ENCODE measurements at regions not wholly inside any gene's neighbourhood (a gene's known extent, or its start where the extent isn't known, plus 50 kb on each side); places are given as distances from the start of the nearest gene placed in this dataset.

DNA sequence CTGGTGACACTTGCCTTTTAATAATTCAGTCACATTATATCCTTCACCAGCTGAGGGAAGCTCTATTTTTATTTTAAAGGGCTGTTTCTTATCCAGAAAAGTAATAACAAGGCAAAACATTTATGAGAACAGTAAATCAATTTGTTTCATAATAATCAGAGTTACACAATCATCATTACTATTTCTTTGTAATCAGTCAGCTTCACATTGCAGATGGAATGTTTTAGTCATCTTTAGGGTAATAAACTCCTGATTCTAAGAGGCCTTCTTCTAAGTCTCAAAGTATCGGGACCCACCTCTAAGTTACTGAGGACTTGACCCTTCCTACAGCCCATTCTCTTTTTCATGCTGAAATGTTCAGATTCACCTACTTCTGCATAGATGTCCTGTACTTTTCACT is 298.3 kb upstream of the TGFBR2 start:
- no peaks in the 10 kb centered on the region for H3K27me3 Mint-ChIP-seq (ENCODE audit: low read depth)
- no peak overlapping the region for H3K4me3 Mint-ChIP-seq
- no peak overlapping the region for H3K27ac Mint-ChIP-seq
- TF ChIP-seq, protein P1, sequence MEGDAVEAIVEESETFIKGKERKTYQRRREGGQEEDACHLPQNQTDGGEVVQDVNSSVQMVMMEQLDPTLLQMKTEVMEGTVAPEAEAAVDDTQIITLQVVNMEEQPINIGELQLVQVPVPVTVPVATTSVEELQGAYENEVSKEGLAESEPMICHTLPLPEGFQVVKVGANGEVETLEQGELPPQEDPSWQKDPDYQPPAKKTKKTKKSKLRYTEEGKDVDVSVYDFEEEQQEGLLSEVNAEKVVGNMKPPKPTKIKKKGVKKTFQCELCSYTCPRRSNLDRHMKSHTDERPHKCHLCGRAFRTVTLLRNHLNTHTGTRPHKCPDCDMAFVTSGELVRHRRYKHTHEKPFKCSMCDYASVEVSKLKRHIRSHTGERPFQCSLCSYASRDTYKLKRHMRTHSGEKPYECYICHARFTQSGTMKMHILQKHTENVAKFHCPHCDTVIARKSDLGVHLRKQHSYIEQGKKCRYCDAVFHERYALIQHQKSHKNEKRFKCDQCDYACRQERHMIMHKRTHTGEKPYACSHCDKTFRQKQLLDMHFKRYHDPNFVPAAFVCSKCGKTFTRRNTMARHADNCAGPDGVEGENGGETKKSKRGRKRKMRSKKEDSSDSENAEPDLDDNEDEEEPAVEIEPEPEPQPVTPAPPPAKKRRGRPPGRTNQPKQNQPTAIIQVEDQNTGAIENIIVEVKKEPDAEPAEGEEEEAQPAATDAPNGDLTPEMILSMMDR (IDR thresholded peaks at IDR 0.05; ENCODE audit: unreplicated experiment) = no peak
- H3K9me3 Mint-ChIP-seq = peaks cover 27% of the 10 kb centered on the region
- H3K36me3 Mint-ChIP-seq = peaks cover 4% of the 10 kb centered on the region
- H3K4me1 Mint-ChIP-seq = no peaks in the 10 kb centered on the region
- DNase-seq (ENCODE audit: low spot score in 2 of 2, unreplicated experiment in 2 of 2) = no peak

DNA sequence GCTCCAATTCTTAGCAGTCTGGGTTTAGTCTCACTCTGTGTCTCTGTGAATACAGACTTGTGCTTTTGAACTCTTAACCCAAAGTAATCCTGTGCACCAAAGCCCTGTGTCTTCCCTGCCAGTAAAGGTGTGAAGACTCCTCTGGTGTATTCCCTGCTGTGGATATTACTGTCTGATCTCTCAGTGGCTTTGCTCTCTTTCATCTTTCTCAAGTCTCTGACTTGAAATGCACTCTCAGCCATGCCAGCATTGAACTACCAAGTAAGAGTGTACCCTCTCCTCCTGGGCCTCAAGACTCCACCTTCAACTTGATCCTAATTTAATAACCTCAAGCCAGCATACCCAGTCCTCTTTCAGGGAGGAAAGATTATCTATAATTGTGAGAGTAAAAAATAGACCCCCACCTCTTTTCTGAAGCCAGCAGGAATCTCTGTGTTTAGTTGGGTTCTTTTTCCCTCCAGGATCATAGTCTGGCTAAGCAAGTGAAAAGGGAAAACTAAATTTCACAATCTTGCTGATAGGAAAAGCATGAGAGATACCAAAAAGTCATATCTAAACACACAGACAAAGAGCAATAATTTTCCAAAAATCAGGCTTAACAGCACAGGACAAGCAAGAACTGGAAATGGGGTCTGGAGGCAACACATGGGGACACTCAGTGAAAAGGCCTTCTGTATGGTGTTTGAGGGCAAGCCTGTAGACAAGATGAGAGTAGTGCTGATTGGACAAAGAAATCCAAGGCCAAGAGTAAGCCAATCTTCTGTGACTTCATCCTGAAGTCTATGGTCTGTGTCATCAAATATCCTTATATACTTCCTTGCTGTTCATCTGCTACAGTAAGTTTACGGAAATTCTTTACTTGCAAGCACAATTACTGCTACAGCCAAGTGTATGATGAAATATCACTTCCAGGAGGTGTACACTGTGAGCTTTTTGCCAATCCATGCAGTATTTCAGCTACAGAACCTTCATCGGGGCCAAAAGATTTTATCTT is 296.1 kb upstream of the TGFBR2 start:
- Mint-ChIP-seq H3K27ac (no peak overlapping the region), H3K27me3 (ENCODE audit: low read depth) (no peaks in the 10 kb centered on the region), H3K4me1 (peaks cover 9% of the 10 kb centered on the region), H3K9me3 (peaks cover 21% of the 10 kb centered on the region), H3K4me3 (no peak overlapping the region), H3K36me3 (no peaks in the 10 kb centered on the region)
- TF ChIP-seq, protein P1 (IDR thresholded peaks at IDR 0.05; ENCODE audit: unreplicated experiment) = no peak
- DNase-seq (ENCODE audit: low spot score in 2 of 2, unreplicated experiment in 2 of 2) = no peak

DNA sequence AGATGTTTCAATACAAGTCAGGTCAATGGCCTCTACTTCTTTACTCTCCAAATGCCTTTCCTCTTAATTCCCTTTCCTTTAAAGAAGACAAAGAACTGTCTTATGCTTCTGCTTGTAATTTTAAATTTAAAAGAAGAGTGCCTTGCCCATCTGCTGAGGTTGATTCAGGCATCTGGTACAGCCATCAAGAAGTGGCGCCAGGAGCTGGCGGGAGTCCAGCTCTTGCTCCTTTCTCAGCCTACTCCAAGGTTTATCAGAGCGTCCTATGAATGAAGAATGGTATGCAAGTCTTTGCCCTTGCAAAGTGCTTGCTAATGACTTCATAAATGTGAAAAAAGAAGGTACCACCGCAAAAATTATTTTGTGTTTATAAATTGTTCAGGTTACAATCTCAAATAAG is 294.6 kb upstream of the TGFBR2 start:
- Mint-ChIP-seq H3K36me3 (no peaks in the 10 kb centered on the region), H3K27ac (no peak overlapping the region), H3K9me3 (peaks cover 11% of the 10 kb centered on the region), H3K4me1 (peaks cover 12% of the 10 kb centered on the region), H3K4me3 (no peak overlapping the region), H3K27me3 (ENCODE audit: low read depth) (no peaks in the 10 kb centered on the region)
- TF ChIP-seq, protein P1 (IDR thresholded peaks at IDR 0.05; ENCODE audit: unreplicated experiment) = no peak
- no peak for DNase-seq (ENCODE audit: low spot score in 2 of 2, unreplicated experiment in 2 of 2)

DNA sequence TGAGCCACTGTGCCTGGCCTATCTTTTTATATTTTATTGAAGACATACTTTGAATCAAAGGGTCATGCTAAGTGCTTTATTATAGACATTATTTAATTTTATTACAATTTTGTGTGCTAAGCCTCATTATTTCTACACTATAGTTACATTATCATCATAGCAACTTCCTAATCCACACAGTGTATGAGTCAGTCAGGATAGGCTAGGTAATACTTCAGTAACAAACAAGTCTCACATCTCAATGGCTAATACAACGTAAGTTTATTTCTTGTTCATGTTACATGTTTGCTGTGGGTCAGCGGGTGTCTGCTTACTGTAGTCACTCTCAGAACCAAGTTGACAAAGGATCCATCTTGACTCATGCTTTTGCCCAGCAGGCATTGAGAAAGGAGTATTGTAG is 292.6 kb upstream of the TGFBR2 start:
- peaks cover 12% of the 10 kb centered on the region for H3K4me1 Mint-ChIP-seq
- H3K27me3 Mint-ChIP-seq (ENCODE audit: low read depth) = no peaks in the 10 kb centered on the region
- DNase-seq (ENCODE audit: low spot score in 2 of 2, unreplicated experiment in 2 of 2) = no peak
- H3K27ac Mint-ChIP-seq = no peak overlapping the region
- peaks cover 9% of the 10 kb centered on the region for H3K9me3 Mint-ChIP-seq
- no peak overlapping the region for H3K4me3 Mint-ChIP-seq
- TF ChIP-seq, protein P1 (IDR thresholded peaks at IDR 0.05; ENCODE audit: unreplicated experiment) = no peak
- no peaks in the 10 kb centered on the region for H3K36me3 Mint-ChIP-seq

DNA sequence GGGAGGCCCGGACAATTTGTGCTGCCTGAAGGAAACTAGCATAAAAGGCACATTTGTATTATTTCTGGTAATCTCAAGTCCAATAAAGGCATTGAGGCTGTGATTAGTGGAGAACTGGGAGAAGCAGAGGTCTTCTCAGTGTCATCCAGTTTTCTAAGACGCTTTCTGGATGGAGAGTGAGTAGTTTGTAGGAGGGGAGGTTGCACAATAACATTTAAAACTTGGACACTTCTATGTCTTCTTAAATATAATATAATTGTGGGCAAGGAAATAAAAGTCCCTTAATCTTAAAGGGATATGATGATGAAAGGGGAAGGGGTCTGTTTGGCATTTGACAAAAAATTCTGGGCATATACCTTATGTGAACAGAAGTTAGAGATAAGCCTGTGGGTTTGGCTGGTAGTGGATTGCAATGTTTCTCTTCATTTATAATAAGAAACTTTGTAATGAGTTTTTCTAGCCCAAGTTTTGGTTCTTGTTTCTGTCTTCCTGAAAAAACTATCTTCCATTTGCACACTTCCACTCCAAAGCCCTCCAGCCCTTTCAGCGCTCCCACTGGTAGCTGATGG is 291.6 kb upstream of the TGFBR2 start:
- TF ChIP-seq, protein P1 (IDR thresholded peaks at IDR 0.05; ENCODE audit: unreplicated experiment) = no peak
- no peaks in the 10 kb centered on the region for H3K27me3 Mint-ChIP-seq (ENCODE audit: low read depth)
- H3K4me1 Mint-ChIP-seq = peaks cover 12% of the 10 kb centered on the region
- no peaks in the 10 kb centered on the region for H3K36me3 Mint-ChIP-seq
- DNase-seq (ENCODE audit: low spot score in 2 of 2, unreplicated experiment in 2 of 2) = no peak
- H3K4me3 Mint-ChIP-seq = no peak overlapping the region
- H3K27ac Mint-ChIP-seq = no peak overlapping the region
- H3K9me3 Mint-ChIP-seq = peaks cover 7% of the 10 kb centered on the region
